Stimulated activated memory B cell treated with anti-CD40 and anti-IgM and Interleukin-4, amounts not matched to agents 10 μg/mL and 1 μg/mL and 100 μg/mL, for 72 hours (primary cell): ENCODE measurements at regions not wholly inside any gene's neighbourhood (a gene's known extent, or its start where the extent isn't known, plus 50 kb on each side); places are given as distances from the start of the nearest gene placed in this dataset.
A peak's percentile ranks its signal among the peaks of the same experiment; 100 is the strongest.
"Not testable (repeated sequence)": the region's sequence is repeated elsewhere in the genome, so short reads cannot be mapped to it uniquely, and the experiment has no call there.

Source experiments
- ATAC-seq: fragments of 150-1000 bp; cut with Tn5 transposase; 2 replicates; pipeline ENCODE4 v1.10.0; 2021
- H3K27ac Mint-ChIP-seq: one replicate; pipeline ENCODE4 v1.8.0; 2022; ENCODE audit warnings: mild to moderate bottlenecking, mixed read lengths
- H3K27me3 Mint-ChIP-seq: one replicate; pipeline ENCODE4 v1.8.0; 2022; ENCODE audit warnings: mixed read lengths
- H3K36me3 Mint-ChIP-seq: one replicate; pipeline ENCODE4 v1.8.0; 2022; ENCODE audit warnings: mixed read lengths
- H3K4me1 Mint-ChIP-seq: one replicate; pipeline ENCODE4 v1.8.0; 2022; ENCODE audit warnings: mixed read lengths
- H3K4me3 Mint-ChIP-seq: one replicate; pipeline ENCODE4 v1.8.0; 2022; ENCODE audit warnings: mild to moderate bottlenecking, moderate library complexity, mixed read lengths
- H3K9me3 Mint-ChIP-seq: one replicate; pipeline ENCODE4 v1.8.0; 2022; ENCODE audit warnings: mixed read lengths

DNA sequence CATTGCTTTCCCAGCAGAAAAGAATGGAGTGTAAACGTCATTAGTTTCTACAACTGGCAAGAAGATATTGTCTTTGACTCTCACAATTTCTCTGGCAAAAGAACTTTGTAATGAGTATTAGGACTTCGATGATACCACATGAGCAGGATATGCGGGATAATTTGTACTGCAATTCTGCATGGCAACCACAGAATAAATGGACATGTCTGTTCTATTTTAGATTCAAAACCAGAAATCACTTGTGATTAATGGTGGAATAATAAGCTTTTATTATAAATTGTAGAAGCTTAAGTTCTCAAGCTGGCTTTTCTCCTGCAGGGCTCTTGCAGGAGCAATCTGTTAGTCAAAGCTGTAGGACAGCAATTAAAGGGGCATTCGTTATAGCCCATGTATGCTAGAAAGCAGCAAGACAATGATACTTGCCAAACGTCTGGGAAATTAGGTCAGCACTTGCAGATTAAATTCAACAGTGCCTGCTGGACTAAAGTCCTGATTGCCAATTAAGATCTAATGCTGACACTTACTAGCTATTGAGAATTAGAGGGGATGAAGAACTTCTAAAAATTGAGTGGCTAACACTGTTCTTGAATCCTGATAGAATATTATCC, 177.9 kb downstream of the PTH2R start:
- H3K9me3 Mint-ChIP-seq = no peaks in the 10 kb centered on the region
- H3K27me3 Mint-ChIP-seq = no peaks in the 10 kb centered on the region
- no peak overlapping the region for H3K27ac Mint-ChIP-seq
- ATAC-seq = no peak
- H3K4me1 Mint-ChIP-seq = no peaks in the 10 kb centered on the region
- no peaks in the 10 kb centered on the region for H3K36me3 Mint-ChIP-seq
- H3K4me3 Mint-ChIP-seq = no peak overlapping the region

GRCh38 chr2:208586516-208586915, 179.9 kb downstream of the PTH2R start:
- H3K4me3 Mint-ChIP-seq = no peak overlapping the region
- no peaks in the 10 kb centered on the region for H3K4me1 Mint-ChIP-seq
- no peak for ATAC-seq
- no peaks in the 10 kb centered on the region for H3K36me3 Mint-ChIP-seq
- H3K27ac Mint-ChIP-seq = no peak overlapping the region
- H3K9me3 Mint-ChIP-seq = no peaks in the 10 kb centered on the region
- H3K27me3 Mint-ChIP-seq = no peaks in the 10 kb centered on the region

DNA sequence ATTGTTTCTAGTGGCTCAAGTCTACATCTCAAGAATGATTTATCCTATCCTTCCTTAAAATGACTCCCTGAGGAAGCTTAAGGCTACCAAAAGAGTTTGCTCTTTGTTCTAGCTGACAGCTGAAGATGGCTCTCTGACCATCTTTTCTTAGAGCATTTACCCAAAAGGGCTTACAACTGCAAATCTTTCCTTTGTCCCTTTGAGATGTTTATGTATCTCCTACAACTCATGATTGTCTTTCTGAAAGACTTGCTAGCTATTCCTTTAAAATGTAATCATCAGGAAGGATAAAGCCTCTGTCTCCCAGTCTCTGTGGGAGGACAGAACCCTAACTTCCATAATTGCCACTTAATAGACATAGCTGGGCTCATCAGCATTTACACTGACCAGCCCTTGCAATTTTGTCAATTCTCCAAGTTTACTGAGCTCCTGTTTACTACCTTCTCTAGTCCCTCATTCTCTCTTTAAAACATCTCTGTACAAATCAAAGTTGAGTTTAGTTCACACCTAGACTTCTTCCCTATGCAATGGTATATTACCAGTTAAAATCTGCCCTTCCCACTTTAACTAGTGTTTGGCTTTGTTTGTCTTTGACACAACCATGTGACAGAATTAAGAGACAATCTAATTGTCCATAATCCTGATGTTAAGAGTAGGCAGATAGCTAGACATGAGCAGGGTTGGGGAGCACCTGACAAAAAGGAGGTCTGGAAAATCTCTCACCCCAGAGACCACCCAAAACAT, 188.2 kb downstream of the PTH2R start:
- Mint-ChIP-seq H3K4me1 (no peaks in the 10 kb centered on the region), H3K27me3 (no peaks in the 10 kb centered on the region), H3K36me3 (no peaks in the 10 kb centered on the region), H3K27ac (no peak overlapping the region), H3K4me3 (no peak overlapping the region), H3K9me3 (no peaks in the 10 kb centered on the region)
- no peak for ATAC-seq

DNA sequence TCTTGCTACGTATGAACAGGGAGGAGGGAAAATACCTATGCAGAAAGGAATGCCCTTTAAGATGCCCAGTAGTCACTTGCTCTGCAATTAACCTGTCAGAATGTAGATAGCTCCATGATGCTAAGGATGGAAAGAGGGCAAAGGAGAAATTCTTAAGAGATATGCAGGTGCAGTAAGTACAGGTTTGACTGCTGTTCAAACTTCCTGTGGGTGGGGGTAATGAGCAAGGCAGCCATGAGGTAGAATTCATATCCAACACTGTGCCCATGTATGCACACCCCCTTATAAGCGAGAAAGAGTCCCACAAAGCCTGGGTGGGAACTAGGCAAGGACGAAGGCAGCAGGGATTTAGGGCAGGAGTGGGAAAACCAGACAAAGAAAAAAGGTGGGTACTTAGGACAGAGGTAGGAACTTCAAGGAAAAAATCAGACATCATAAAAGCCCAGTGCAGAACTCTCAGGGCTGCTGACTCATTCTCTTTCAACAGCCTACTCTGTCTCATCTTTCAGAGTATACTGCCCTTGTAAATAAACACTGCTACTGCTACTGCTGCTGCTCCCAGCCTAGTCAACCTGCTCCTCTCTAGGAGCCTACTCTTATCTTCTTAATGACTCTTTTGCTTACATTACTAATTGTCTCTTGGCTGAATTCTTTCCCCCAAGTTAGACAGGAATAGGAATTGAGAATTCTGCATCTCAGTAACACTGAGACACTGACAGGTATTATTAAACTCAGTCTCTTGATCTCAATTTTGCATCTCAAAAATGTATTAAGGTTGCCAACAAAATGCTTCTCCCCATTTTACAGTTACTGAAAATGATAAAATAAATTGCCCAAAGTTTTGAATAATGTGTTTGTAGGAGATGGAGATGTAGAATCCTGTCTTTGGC, 189.0 kb downstream of the PTH2R start:
- H3K36me3 Mint-ChIP-seq = no peaks in the 10 kb centered on the region
- no peaks in the 10 kb centered on the region for H3K4me1 Mint-ChIP-seq
- no peak overlapping the region for H3K27ac Mint-ChIP-seq
- H3K9me3 Mint-ChIP-seq = no peaks in the 10 kb centered on the region
- H3K4me3 Mint-ChIP-seq = no peak overlapping the region
- ATAC-seq = no peak
- H3K27me3 Mint-ChIP-seq = no peaks in the 10 kb centered on the region

- H3K36me3 Mint-ChIP-seq = no peaks in the 10 kb centered on the region
- H3K27me3 Mint-ChIP-seq = no peaks in the 10 kb centered on the region
- no peak overlapping the region for H3K4me3 Mint-ChIP-seq
- H3K4me1 Mint-ChIP-seq = no peaks in the 10 kb centered on the region
- H3K27ac Mint-ChIP-seq = no peak overlapping the region
- ATAC-seq = no peak
- H3K9me3 Mint-ChIP-seq = peaks cover 12% of the 10 kb centered on the region
Observed at GRCh38 chr2:208607694-208608093, 201.1 kb downstream of the PTH2R start.

DNA sequence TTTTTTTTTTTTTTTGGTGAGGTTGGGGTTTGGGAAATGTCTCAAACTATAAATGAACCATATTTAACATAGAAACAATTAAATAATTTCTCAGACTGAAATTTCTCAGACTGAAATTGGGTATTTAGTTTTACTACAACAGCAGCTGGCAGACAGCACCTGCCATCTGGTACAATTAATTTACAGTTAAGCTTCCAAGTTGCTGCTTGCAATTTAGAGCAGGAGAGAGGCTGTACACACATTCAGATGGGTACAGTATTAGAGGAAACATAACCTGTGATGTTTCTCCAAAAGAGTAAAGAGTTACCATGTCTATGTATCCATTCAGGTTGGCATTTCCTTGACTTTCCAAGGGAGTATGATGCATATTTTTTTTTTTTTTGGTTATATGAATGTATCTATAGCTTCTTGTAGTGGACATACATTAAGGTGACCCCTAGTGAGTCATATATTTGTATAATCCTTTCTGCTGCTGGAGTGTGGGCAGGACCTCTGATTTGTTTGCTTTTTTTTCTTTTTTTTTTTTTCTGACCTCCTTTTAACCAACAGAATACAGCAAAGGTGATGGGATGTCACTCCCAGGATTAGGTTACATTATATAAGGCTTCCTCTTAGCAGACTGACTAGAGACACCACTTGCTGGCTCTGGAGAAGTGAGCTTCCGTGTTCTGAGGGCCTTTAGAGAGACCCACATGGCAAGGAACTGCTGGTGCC, 201.7 kb downstream of the PTH2R start:
- H3K27me3 Mint-ChIP-seq = no peaks in the 10 kb centered on the region
- peaks cover 13% of the 10 kb centered on the region for H3K9me3 Mint-ChIP-seq
- H3K27ac Mint-ChIP-seq = no peak overlapping the region
- no peak for ATAC-seq
- H3K36me3 Mint-ChIP-seq = no peaks in the 10 kb centered on the region
- H3K4me3 Mint-ChIP-seq = no peak overlapping the region
- H3K4me1 Mint-ChIP-seq = no peaks in the 10 kb centered on the region

GRCh38 chr2:208609166-208609804, 202.7 kb downstream of the PTH2R start:
- no peak for ATAC-seq
- Mint-ChIP-seq H3K4me1 (no peaks in the 10 kb centered on the region), H3K36me3 (no peaks in the 10 kb centered on the region), H3K9me3 (peaks cover 17% of the 10 kb centered on the region), H3K27ac (no peak overlapping the region), H3K27me3 (no peaks in the 10 kb centered on the region), H3K4me3 (no peak overlapping the region)

GRCh38 chr2:208615675-208616074, 209.1 kb downstream of the PTH2R start:
- not testable (repeated sequence) for H3K27me3 Mint-ChIP-seq, ATAC-seq

DNA sequence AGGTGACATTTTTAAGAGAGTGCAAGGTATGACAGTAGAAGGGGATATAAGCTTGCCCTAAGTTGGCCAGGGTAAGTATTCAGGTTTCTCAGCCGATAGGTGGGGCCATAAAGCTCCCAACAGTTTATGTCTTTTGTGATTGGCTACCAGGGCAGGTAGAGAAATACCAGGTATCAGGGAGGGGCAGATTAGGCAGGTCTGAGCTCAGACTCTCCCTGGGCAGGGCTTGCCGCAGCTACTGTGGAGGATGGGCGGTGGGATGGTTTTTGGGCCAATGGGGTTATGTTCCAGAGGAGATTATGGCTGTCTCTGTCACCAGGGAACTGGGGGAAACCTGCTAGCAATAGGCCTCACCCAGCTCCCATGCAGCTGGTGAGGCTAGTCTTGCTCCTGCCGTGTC, 211.6 kb downstream of the PTH2R start:
- Mint-ChIP-seq H3K27me3 (no peaks in the 10 kb centered on the region), H3K4me1 (no peaks in the 10 kb centered on the region), H3K36me3 (no peaks in the 10 kb centered on the region), H3K27ac (no peak overlapping the region), H3K9me3 (peaks cover 5% of the 10 kb centered on the region), H3K4me3 (no peak overlapping the region)
- no peak for ATAC-seq

More at GRCh38 chr2:208615675-208616074, 209.1 kb downstream of the PTH2R start:
- not testable (repeated sequence) for H3K36me3 Mint-ChIP-seq, H3K27ac Mint-ChIP-seq, H3K4me1 Mint-ChIP-seq, H3K4me3 Mint-ChIP-seq
- peaks cover 14% of the 10 kb centered on the region for H3K9me3 Mint-ChIP-seq

DNA sequence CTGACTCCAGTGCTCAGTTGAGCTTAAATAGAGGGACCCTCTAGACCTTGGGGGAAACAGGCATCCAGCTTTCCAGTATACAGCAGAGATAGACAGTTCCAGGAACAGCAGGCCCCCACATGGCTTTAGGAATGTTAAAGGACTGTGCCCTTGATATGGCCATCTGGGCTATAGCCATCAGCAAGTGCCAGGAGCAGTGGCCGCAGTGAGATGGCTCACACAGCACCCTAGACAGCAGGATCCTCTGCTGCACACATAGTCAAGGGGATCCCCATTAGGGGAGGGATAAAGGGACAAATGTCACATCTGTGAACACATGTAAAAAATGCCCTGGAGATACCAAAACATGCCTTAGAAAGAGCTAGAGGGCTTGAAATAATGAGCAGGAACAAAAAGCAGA, 213.4 kb downstream of the PTH2R start:
- H3K4me1 Mint-ChIP-seq = no peaks in the 10 kb centered on the region
- H3K36me3 Mint-ChIP-seq = no peaks in the 10 kb centered on the region
- H3K27me3 Mint-ChIP-seq = no peaks in the 10 kb centered on the region
- no peaks in the 10 kb centered on the region for H3K9me3 Mint-ChIP-seq
- peak; percentile 43 for ATAC-seq
- no peak overlapping the region for H3K4me3 Mint-ChIP-seq
- H3K27ac Mint-ChIP-seq = no peak overlapping the region

- no peak for ATAC-seq
- Mint-ChIP-seq H3K4me3 (no peak overlapping the region), H3K36me3 (no peaks in the 10 kb centered on the region), H3K27ac (no peak overlapping the region), H3K4me1 (no peaks in the 10 kb centered on the region), H3K9me3 (no peaks in the 10 kb centered on the region), H3K27me3 (no peaks in the 10 kb centered on the region)
Observed at GRCh38 chr2:208620487-208620978, 213.9 kb downstream of the PTH2R start.

DNA sequence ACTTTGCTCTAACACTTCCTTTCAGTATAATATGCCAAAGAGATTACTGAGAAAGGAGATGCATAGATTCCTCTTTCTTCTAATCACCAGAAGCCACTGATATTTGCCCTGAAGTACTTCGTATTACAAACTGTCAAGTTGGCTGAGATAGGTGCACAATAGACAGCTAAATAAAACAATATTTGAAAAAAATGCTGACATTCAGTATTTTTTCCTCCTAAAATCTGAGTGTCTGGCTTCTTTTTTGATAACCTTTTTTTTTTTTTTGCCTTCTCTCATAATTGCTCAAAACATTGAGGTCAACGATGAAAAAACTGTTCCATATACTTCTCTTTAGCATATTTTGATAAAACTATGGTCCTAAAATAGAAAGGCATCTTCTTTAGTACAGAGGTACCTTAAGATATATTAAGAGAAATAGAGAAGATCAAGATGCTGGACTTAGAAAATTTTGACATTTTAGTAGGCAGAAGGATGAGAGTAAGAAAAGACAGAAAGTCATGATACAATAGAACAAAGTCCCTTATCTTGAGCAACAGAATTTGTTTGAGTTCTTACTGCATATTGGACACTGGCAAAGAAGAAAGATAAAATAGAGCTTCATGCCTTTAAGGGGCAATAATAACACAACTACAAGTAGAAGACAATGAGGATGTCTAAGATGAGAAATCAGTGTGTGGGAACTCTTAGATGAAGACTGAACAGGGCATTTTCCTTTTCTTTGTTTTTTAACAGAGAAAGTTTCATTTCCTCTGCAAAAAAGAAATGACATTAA, 220.7 kb downstream of the PTH2R start:
- Mint-ChIP-seq H3K4me1 (no peaks in the 10 kb centered on the region), H3K9me3 (no peaks in the 10 kb centered on the region), H3K4me3 (no peak overlapping the region), H3K27ac (no peak overlapping the region), H3K27me3 (no peaks in the 10 kb centered on the region), H3K36me3 (no peaks in the 10 kb centered on the region)
- ATAC-seq = no peak

- H3K27ac Mint-ChIP-seq = no peak overlapping the region
- H3K36me3 Mint-ChIP-seq = no peaks in the 10 kb centered on the region
- H3K4me3 Mint-ChIP-seq = no peak overlapping the region
- ATAC-seq = no peak
- H3K4me1 Mint-ChIP-seq = no peaks in the 10 kb centered on the region
- H3K9me3 Mint-ChIP-seq = no peaks in the 10 kb centered on the region
- H3K27me3 Mint-ChIP-seq = no peaks in the 10 kb centered on the region
Observed at GRCh38 chr2:208627916-208628315, 221.3 kb downstream of the PTH2R start.

DNA sequence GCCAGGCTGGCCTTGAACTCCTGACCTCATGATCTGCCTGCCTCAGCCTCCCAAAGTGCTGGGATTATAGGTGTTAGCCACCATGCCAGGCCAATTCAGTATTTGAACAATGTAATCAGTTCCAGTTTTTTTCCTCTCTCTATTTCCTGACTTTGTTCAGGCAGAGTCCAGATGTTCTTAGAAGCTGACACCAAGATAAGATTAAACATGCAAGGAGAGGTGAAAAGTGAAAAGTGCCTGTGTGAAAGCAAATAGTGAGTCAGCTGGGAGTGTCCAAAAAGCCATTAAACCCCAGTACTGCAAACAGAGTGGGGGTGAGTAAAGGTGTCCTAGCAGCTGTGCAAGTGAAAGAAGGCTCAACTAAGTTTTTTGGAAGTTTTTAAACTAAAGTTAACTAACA, 231.5 kb downstream of the PTH2R start:
- no peaks in the 10 kb centered on the region for H3K9me3 Mint-ChIP-seq
- H3K36me3 Mint-ChIP-seq = no peaks in the 10 kb centered on the region
- no peak overlapping the region for H3K4me3 Mint-ChIP-seq
- no peak for ATAC-seq
- H3K4me1 Mint-ChIP-seq = no peaks in the 10 kb centered on the region
- H3K27ac Mint-ChIP-seq = no peak overlapping the region
- no peaks in the 10 kb centered on the region for H3K27me3 Mint-ChIP-seq
